ENCODE measurements at regions not wholly inside any gene's neighbourhood (a gene's known extent, or its start where the extent isn't known, plus 50 kb on each side); places are given as distances from the start of the nearest gene placed in this dataset.

GRCh38 chr18:4589056-4589800 lies 134.1 kb upstream of the DLGAP1 start (continued):
- TF ChIP-seq, protein P1, sequence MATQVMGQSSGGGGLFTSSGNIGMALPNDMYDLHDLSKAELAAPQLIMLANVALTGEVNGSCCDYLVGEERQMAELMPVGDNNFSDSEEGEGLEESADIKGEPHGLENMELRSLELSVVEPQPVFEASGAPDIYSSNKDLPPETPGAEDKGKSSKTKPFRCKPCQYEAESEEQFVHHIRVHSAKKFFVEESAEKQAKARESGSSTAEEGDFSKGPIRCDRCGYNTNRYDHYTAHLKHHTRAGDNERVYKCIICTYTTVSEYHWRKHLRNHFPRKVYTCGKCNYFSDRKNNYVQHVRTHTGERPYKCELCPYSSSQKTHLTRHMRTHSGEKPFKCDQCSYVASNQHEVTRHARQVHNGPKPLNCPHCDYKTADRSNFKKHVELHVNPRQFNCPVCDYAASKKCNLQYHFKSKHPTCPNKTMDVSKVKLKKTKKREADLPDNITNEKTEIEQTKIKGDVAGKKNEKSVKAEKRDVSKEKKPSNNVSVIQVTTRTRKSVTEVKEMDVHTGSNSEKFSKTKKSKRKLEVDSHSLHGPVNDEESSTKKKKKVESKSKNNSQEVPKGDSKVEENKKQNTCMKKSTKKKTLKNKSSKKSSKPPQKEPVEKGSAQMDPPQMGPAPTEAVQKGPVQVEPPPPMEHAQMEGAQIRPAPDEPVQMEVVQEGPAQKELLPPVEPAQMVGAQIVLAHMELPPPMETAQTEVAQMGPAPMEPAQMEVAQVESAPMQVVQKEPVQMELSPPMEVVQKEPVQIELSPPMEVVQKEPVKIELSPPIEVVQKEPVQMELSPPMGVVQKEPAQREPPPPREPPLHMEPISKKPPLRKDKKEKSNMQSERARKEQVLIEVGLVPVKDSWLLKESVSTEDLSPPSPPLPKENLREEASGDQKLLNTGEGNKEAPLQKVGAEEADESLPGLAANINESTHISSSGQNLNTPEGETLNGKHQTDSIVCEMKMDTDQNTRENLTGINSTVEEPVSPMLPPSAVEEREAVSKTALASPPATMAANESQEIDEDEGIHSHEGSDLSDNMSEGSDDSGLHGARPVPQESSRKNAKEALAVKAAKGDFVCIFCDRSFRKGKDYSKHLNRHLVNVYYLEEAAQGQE (IDR thresholded peaks at IDR 0.05), result no peak
- TF ChIP-seq RFX5 (IDR thresholded peaks at IDR 0.05), result no peak
- TF ChIP-seq HOXB5 (CRISPR knock-in tag; IDR thresholded peaks at IDR 0.05), result no peak
- TF ChIP-seq ESRRA (IDR thresholded peaks at IDR 0.05; ENCODE audit: borderline replicate concordance, low read length), result no peak
- TF ChIP-seq CBX2 (IDR thresholded peaks at IDR 0.05; ENCODE audit: borderline replicate concordance, low read depth), result no peak
- TF ChIP-seq CTCF (IDR thresholded peaks at IDR 0.05), result no peak

- DNase-seq (ENCODE audit: low read depth in 1 of 2, low spot score in 1 of 2) (no peak), ATAC-seq (no peak), FAIRE-seq (no peak)
- no peak overlapping the region for H3K27ac ChIP-seq
- H3K9me3 ChIP-seq, result no peaks in the 10 kb centered on the region
- no peak overlapping the region for H3K4me3 ChIP-seq
- POLR2A ChIA-PET, result no interaction called here
- CTCF ChIA-PET, result no interaction called here
- H3K4me2 ChIP-seq, result no peak overlapping the region
- TF ChIP-seq, protein P2, sequence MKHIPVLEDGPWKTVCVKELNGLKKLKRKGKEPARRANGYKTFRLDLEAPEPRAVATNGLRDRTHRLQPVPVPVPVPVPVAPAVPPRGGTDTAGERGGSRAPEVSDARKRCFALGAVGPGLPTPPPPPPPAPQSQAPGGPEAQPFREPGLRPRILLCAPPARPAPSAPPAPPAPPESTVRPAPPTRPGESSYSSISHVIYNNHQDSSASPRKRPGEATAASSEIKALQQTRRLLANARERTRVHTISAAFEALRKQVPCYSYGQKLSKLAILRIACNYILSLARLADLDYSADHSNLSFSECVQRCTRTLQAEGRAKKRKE (CRISPR knock-in tag; IDR thresholded peaks at IDR 0.05; ENCODE audit: low read depth), result no peak
- TF ChIP-seq POLR2AphosphoS2 (conservative IDR thresholded peaks at IDR 0.05; ENCODE audit: low read length), result no peak
- no peak for TF ChIP-seq ZSCAN20 (CRISPR knock-in tag; IDR thresholded peaks at IDR 0.05)
- TF ChIP-seq RAD21 (conservative IDR thresholded peaks at IDR 0.05 in 1 of 2, IDR thresholded peaks at IDR 0.05 in 1 of 2), result no peak
- TF ChIP-seq RARB (CRISPR knock-in tag; IDR thresholded peaks at IDR 0.05), result no peak
- TF ChIP-seq CBX2 (IDR thresholded peaks at IDR 0.05; ENCODE audit: borderline replicate concordance, low read depth), result no peak
- no peak for TF ChIP-seq HDAC2 (IDR thresholded peaks at IDR 0.05)
- no peak for TF ChIP-seq HOXA7 (CRISPR knock-in tag; IDR thresholded peaks at IDR 0.05)
- TF ChIP-seq, protein P3, sequence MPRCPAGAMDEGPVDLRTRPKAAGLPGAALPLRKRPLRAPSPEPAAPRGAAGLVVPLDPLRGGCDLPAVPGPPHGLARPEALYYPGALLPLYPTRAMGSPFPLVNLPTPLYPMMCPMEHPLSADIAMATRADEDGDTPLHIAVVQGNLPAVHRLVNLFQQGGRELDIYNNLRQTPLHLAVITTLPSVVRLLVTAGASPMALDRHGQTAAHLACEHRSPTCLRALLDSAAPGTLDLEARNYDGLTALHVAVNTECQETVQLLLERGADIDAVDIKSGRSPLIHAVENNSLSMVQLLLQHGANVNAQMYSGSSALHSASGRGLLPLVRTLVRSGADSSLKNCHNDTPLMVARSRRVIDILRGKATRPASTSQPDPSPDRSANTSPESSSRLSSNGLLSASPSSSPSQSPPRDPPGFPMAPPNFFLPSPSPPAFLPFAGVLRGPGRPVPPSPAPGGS (IDR thresholded peaks at IDR 0.05), result no peak
- no peak for TF ChIP-seq MAZ (IDR thresholded peaks at IDR 0.05; ENCODE audit: borderline replicate concordance, low read depth, low read length)
- TF ChIP-seq HOXB5 (CRISPR knock-in tag; IDR thresholded peaks at IDR 0.05), result no peak
- no peak for TF ChIP-seq JUN (IDR thresholded peaks at IDR 0.05)
- no peak for TF ChIP-seq NPAS2 (CRISPR knock-in tag; IDR thresholded peaks at IDR 0.05; ENCODE audit: borderline replicate concordance)
- no peak for TF ChIP-seq JUNB (IDR thresholded peaks at IDR 0.05)
- no peak for TF ChIP-seq HEYL (CRISPR knock-in tag; IDR thresholded peaks at IDR 0.05)
- TF ChIP-seq FOSL2 (IDR thresholded peaks at IDR 0.05), result no peak
- TF ChIP-seq FOSL2 (CRISPR knock-in tag; IDR thresholded peaks at IDR 0.05), result no peak
- TF ChIP-seq RCOR1 (IDR thresholded peaks at IDR 0.05; ENCODE audit: low read depth, low read length), result no peak
- TF ChIP-seq GATA3 (IDR thresholded peaks at IDR 0.05; ENCODE audit: borderline replicate concordance), result no peak
- TF ChIP-seq E2F6 (IDR thresholded peaks at IDR 0.05; ENCODE audit: borderline replicate concordance, low read depth), result no peak
- H3K4me1 ChIP-seq, result no peaks in the 10 kb centered on the region
These were observed 132.1 kb upstream of the DLGAP1 start for GRCh38 chr18:4587204-4587603.

All from A549 (cell line).